H1 (cell line): ENCODE measurements at regions not wholly inside any gene's neighbourhood (a gene's known extent, or its start where the extent isn't known, plus 50 kb on each side); places are given as distances from the start of the nearest gene placed in this dataset.

Experiments used
- CTCF ChIA-PET: fragments of 300-600 bp; sonication (Branson Sonifier 250); formaldehyde crosslinking; loops from one replicate; lab custom pipeline; 2021; ENCODE audit not compliant: partially characterized antibody; lab: Charles Lee
- POLR2A ChIA-PET: fragments of 300-600 bp; sonication (Branson Sonifier 250); formaldehyde crosslinking; loops from one replicate; lab custom pipeline; 2021; ENCODE audit warnings: inconsistent platforms; ENCODE audit not compliant: partially characterized antibody; lab: Charles Lee
- DNase-seq, 2 experiments: peaks; one replicate each; pipeline versions ENCODE4 v3.0.0 to v3.0.0-alpha.2; 2010 to 2022; ENCODE audit warnings: low spot score in 2 of 2, low read depth in 1 of 2, mixed read lengths in 1 of 2
- FAIRE-seq: peaks from 2 replicates; lab custom pipeline; 2011; peaks lifted over from hg19 to GRCh38; lab: Jason Lieb, UNC
- H2AFZ ChIP-seq: 2 replicates; pipeline ENCODE4 v1.8.1; 2012; ENCODE audit warnings: low read length, inconsistent platforms
- H2AK5ac ChIP-seq: 2 replicates; pipeline ENCODE4 v1.6.1; 2013; ENCODE audit warnings: low read depth, low read length
- H2BK120ac ChIP-seq: replicated peaks from 2 replicates; pipeline ENCODE3; 2013; ENCODE audit warnings: low read depth, low read length, inconsistent platforms
- H2BK12ac ChIP-seq: 2 replicates; pipeline ENCODE4 v1.6.1; 2013; ENCODE audit warnings: low read depth, low read length
- H2BK15ac ChIP-seq: 2 replicates; pipeline ENCODE4 v1.6.1; 2013; ENCODE audit warnings: low read length
- H2BK20ac ChIP-seq: 2 replicates; pipeline ENCODE4 v1.6.1; 2013; ENCODE audit warnings: low read length
- H2BK5ac ChIP-seq: 2 replicates; pipeline ENCODE4 v1.6.1; 2013; ENCODE audit warnings: low read depth, low read length
- H3K14ac ChIP-seq: 2 replicates; pipeline ENCODE4 v1.6.1; 2013; ENCODE audit warnings: inconsistent platforms; ENCODE audit not compliant: insufficient read length
- H3K18ac ChIP-seq: 2 replicates; pipeline ENCODE4 v1.6.1; 2013; ENCODE audit warnings: low read length; ENCODE audit errors: extremely low read depth
- H3K23ac ChIP-seq: 2 replicates; pipeline ENCODE4 v1.6.1; 2013; ENCODE audit warnings: inconsistent platforms; ENCODE audit not compliant: insufficient read length
- H3K23me2 ChIP-seq: 2 replicates; pipeline ENCODE4 v1.6.1; 2013; ENCODE audit warnings: low read depth, low read length
- H3K27ac ChIP-seq: 2 replicates; pipeline ENCODE4 v1.6.1; 2011; ENCODE audit warnings: low read depth, low read length, inconsistent platforms
- H3K27me3 ChIP-seq, 4 experiments: replicated peaks in 1 of 4; 1 replicate in 1 of 4; 2 replicates in 3 of 4; pipeline versions ENCODE4 v1.6.1 to v1.8.1; 2011 to 2013; ENCODE audit warnings: low read length in 3 of 4, mild to moderate bottlenecking in 3 of 4, inconsistent platforms in 2 of 4, mixed read lengths in 2 of 4, moderate library complexity in 1 of 4; ENCODE audit not compliant: control insufficient read depth in 3 of 4, insufficient read depth in 3 of 4; ENCODE audit errors: extremely low read depth in 1 of 4
- H3K36me3 ChIP-seq, 4 experiments: 2 replicates each; pipeline versions ENCODE4 v1.6.1 to v1.8.1; 2011 to 2013; ENCODE audit warnings: mild to moderate bottlenecking in 4 of 4, low read length in 3 of 4, moderate library complexity in 2 of 4, control low read depth in 1 of 4, inconsistent platforms in 1 of 4; ENCODE audit not compliant: insufficient read depth in 4 of 4, control insufficient read depth in 2 of 4
- H3K4ac ChIP-seq: replicated peaks from 2 replicates; pipeline ENCODE3; 2013; ENCODE audit warnings: low read length, low read depth, mixed read lengths, inconsistent platforms; ENCODE audit not compliant: insufficient read length
- H3K4me1 ChIP-seq, 4 experiments: replicated peaks in 1 of 4; 1 replicate in 1 of 4; 2 replicates in 3 of 4; pipeline versions ENCODE4 v1.6.1 to v1.8.1; 2011 to 2013; ENCODE audit warnings: low read length in 3 of 4, inconsistent platforms in 2 of 4, mixed read lengths in 1 of 4; ENCODE audit not compliant: insufficient read depth in 4 of 4, control insufficient read depth in 3 of 4
- H3K4me2 ChIP-seq, 2 experiments: 2 replicates each; pipeline versions ENCODE4 v1.6.1 to v1.8.1; 2011 to 2013; ENCODE audit warnings: low read depth in 2 of 2, low read length in 2 of 2, control low read depth in 1 of 2, inconsistent platforms in 1 of 2, mild to moderate bottlenecking in 1 of 2; ENCODE audit not compliant: insufficient read depth in 1 of 2
- H3K4me3 ChIP-seq, 4 experiments: fragments of 200-600, 300-600 bp in 1 of 4; sonication (generic), shearing (Covaris generic), sonication (Bioruptor Twin) in 1 of 4; 2 replicates each; pipeline versions ENCODE4 v1.5.1 to v1.8.1; 2011 to 2016; ENCODE audit warnings: low read length in 4 of 4, low read depth in 3 of 4, control low read depth in 2 of 4, inconsistent platforms in 2 of 4, mild to moderate bottlenecking in 2 of 4, mixed read lengths in 1 of 4, moderate library complexity in 1 of 4; ENCODE audit not compliant: insufficient read depth in 2 of 4; ENCODE audit errors: extremely low read depth in 1 of 4
- H3K56ac ChIP-seq: replicated peaks from 2 replicates; pipeline ENCODE3; 2013; ENCODE audit warnings: low read depth, mild to moderate bottlenecking, mixed read lengths, low read length, inconsistent platforms; ENCODE audit not compliant: insufficient read length
- H3K79me1 ChIP-seq: 2 replicates; pipeline ENCODE4 v1.6.1; 2013; ENCODE audit warnings: low read depth, low read length, control low read depth
- H3K79me2 ChIP-seq, 2 experiments: 2 replicates each; pipeline versions ENCODE4 v1.6.1 to v1.8.1; 2012 to 2013; ENCODE audit warnings: low read length in 2 of 2, mild to moderate bottlenecking in 2 of 2, inconsistent platforms in 1 of 2; ENCODE audit not compliant: insufficient read depth in 2 of 2, control insufficient read depth in 1 of 2
- H3K9ac ChIP-seq, 4 experiments: replicated peaks in 1 of 4; 1 replicate in 1 of 4; 2 replicates in 3 of 4; pipeline versions ENCODE4 v1.6.1 to v1.8.1; 2011 to 2013; ENCODE audit warnings: low read depth in 3 of 4, low read length in 3 of 4, control low read depth in 2 of 4, mild to moderate bottlenecking in 2 of 4, moderate library complexity in 2 of 4, inconsistent platforms in 1 of 4; ENCODE audit errors: extremely low read depth in 1 of 4
- H3K9me3 ChIP-seq, 2 experiments: 2 replicates each; pipeline versions ENCODE4 v1.6.1 to v1.8.1; 2012 to 2013; ENCODE audit warnings: mild to moderate bottlenecking in 2 of 2, moderate library complexity in 2 of 2, control low read depth in 1 of 2, inconsistent platforms in 1 of 2, low read depth in 1 of 2, low read length in 1 of 2, mixed read lengths in 1 of 2; ENCODE audit not compliant: insufficient read depth in 2 of 2
- H4K20me1 ChIP-seq, 2 experiments: replicated peaks in 1 of 2; 2 replicates each; pipeline versions ENCODE3 to v1.8.1; 2011 to 2013; ENCODE audit warnings: inconsistent platforms in 2 of 2, low read length in 2 of 2, mild to moderate bottlenecking in 1 of 2; ENCODE audit not compliant: insufficient read depth in 2 of 2, control insufficient read depth in 1 of 2
- H4K5ac ChIP-seq: 2 replicates; pipeline ENCODE4 v1.6.1; 2013; ENCODE audit warnings: low read length, low read depth, mixed read lengths, inconsistent platforms; ENCODE audit not compliant: insufficient read length
- H4K8ac ChIP-seq: 2 replicates; pipeline ENCODE4 v1.8.0; 2013; ENCODE audit warnings: mild to moderate bottlenecking, moderate library complexity, low read length, inconsistent platforms; ENCODE audit not compliant: insufficient read depth; ENCODE audit errors: extremely low read depth
- H4K91ac ChIP-seq: replicated peaks from 2 replicates; pipeline ENCODE3; 2013; ENCODE audit warnings: low read length, mixed read lengths, inconsistent platforms; ENCODE audit not compliant: insufficient read length
- CBX5 ChIP-seq: fragments of 300-800, 300-1000 bp; sonication (generic); IDR thresholded peaks from 2 replicates; pipeline ENCODE4 v1.7.1; 2016; ENCODE audit warnings: antibody characterized with exemption, low read length, low read depth
- CHD1 ChIP-seq: IDR thresholded peaks from 2 replicates; pipeline ENCODE4 v1.6.1; 2012; ENCODE audit warnings: low read depth, low read length, improper control_type of control experiment
- KDM1A ChIP-seq: fragments of 200-600, 300-600 bp; sonication (generic); IDR thresholded peaks from 2 replicates; pipeline ENCODE4 v1.7.1; 2016; ENCODE audit warnings: mild to moderate bottlenecking, low read length, borderline replicate concordance
- WGBS, 2 experiments: shearing (Covaris generic) in 1 of 2; methylation state at CpG; one replicate each; pipeline versions ENCODE4 v1.1.6 to v1.1.7; 2013 to 2015; ENCODE audit warnings: low lambda C conversion rate in 2 of 2, mixed read lengths in 2 of 2, inconsistent platforms in 1 of 2, low coverage in 1 of 2, missing lambda C conversion rate in 1 of 2; ENCODE audit not compliant: insufficient replicate concordance in 2 of 2, insufficient coverage in 1 of 2, insufficient read length in 1 of 2; ENCODE audit errors: extremely low coverage in 1 of 2, missing lambda C conversion rate in 1 of 2; 5-methylcytosine and 5-hydroxymethylcytosine counted together

GRCh38 chr3:184633237-184633579 is 71.6 kb downstream of the EPHB3 start:
- H4K5ac ChIP-seq, result no peak overlapping the region
- H3K79me1 ChIP-seq, result no peaks in the 10 kb centered on the region
- no peak overlapping the region; the same call in 1 of the 2 replicates for H2BK5ac ChIP-seq
- no peak overlapping the region for H4K8ac ChIP-seq
- H4K20me1 ChIP-seq, result no peaks in the 10 kb centered on the region
- no peak overlapping the region for H3K56ac ChIP-seq
- H3K79me2 ChIP-seq, result no peaks in the 10 kb centered on the region
- FAIRE-seq (no peak), DNase-seq (no peak)
- no peaks in the 10 kb centered on the region; the same call in 1 of the 2 replicates for H3K23me2 ChIP-seq
- H2BK20ac ChIP-seq, result no peak overlapping the region
- H3K9me3 ChIP-seq, result no peaks in the 10 kb centered on the region
- ChIA-PET POLR2A (interaction anchor here (0.6 to 1.8 kb wide), 2 partner anchors 12 to 78 kb away, joined by 3 to 5 read pairs; partner anchors contain the start of gene MAGEF1), CTCF (interaction anchor here (0.6 to 3.3 kb wide), 7 partner anchors 10 to 145 kb away, joined by 3 to 10 read pairs (median 3); partner anchors contain the start of gene EPHB3)
- peak overlapping the region; percentile 71; the same call in 1 of the 2 replicates for H2AFZ ChIP-seq
- no peak overlapping the region for H3K23ac ChIP-seq
- peak overlapping the region; percentile 48 for H2BK120ac ChIP-seq
- H3K4me3 ChIP-seq, result no peak overlapping the region
- peak overlapping the region; percentile 60; the same call in 1 of the 2 replicates for H2BK12ac ChIP-seq
- H3K14ac ChIP-seq, result no peak overlapping the region
- WGBS, 2 experiments, result 61% methylated on average over 5 of the region's 5 CpGs; no CpG with 5 or more reads in 1 of the 2 experiments
- H3K27me3 ChIP-seq, result peaks cover 0 to 5% (median 0%) of the 10 kb centered on the region in 4 experiments; a peak in 1 of 7 replicates
- peak overlapping the region; percentile 81; the same call in 1 of the 2 replicates for H2BK15ac ChIP-seq
- H3K18ac ChIP-seq, result peak overlapping the region; percentile 71; the same call in 1 of the 2 replicates
- no peak overlapping the region for H3K4ac ChIP-seq
- peak overlapping the region; percentile 45 for H4K91ac ChIP-seq
- H3K4me1 ChIP-seq, result peaks cover 0 to 32% (median 17%) of the 10 kb centered on the region in 4 experiments; a peak in 6 of 7 replicates
- H2AK5ac ChIP-seq, result 0 out of 2 replicates have a peak overlapping the region, but pooled peaks have one; percentile 90
- H3K27ac ChIP-seq, result no peak overlapping the region
- no peak overlapping the region for H3K9ac ChIP-seq
- H3K4me2 ChIP-seq, result peak overlapping the region in 1 of 2 experiments; percentile 11; a peak in 1 of 4 replicates
- H3K36me3 ChIP-seq, result no peaks in the 10 kb centered on the region
- TF ChIP-seq CBX5, result no peak
- TF ChIP-seq CHD1, result no peak
- TF ChIP-seq KDM1A, result no peak
